ENCODE measurements at regions not wholly inside any gene's neighbourhood (a gene's known extent, or its start where the extent isn't known, plus 50 kb on each side); places are given as distances from the start of the nearest gene placed in this dataset.
"Not testable (repeated sequence)": the region's sequence is repeated elsewhere in the genome, so short reads cannot be mapped to it uniquely, and the experiment has no call there.

DNA sequence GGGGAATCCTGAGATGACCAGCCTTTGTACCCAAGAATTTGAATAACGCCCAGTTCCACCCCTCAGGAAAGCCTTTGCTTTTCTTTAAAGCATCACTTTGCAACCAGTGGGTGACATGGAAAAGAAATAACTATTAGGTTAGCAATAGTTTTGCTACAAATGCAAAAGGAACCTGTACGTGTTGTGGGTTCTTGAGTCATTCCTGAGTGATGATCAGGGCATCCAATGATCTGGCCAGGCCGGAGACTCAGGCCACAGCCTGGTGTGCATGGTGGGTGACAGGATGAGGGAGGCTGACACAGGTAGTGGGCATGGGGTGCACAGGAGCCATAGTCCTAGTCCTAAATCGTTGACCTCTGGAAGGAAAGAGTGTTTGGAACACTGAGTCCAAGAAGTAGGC is 321.4 kb upstream of the IL12A start:
- no peak overlapping the region for H3K4me3 ChIP-seq (ENCODE audit: low read length)
- TF ChIP-seq ZNF274 (IDR thresholded peaks at IDR 0.05; ENCODE audit: low read depth, low read length) = no peak

- no peak overlapping the region for H3K4me3 ChIP-seq (ENCODE audit: low read length)
- no peak for TF ChIP-seq ZNF274 (IDR thresholded peaks at IDR 0.05; ENCODE audit: low read depth, low read length)
Observed at GRCh38 chr3:159668461-159668860, 320.2 kb upstream of the IL12A start.

DNA sequence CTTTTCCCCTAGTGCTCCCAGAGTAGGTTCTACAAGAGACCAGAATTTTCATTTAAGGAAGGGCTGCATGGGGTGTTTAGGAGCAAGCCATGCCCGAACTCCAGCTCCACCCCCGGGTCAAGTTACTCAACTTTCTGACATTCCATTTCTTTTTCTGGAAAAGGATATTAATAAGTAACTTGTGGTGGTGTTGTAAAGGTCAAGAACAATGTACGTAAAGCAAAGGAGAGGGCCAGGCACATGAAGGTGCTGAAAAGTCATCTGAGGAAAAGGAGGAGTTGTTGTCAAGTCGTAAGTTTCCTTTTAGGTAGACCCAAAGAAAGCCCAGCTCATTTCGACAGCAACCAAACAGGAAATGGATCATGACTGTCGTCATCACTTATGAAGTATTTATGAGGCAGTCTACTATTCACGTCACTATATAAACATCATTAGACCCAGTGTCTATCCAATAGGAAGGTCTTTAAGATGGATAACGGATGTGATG is 319.6 kb upstream of the IL12A start:
- no peak overlapping the region for H3K4me3 ChIP-seq (ENCODE audit: low read length)
- TF ChIP-seq ZNF274 (IDR thresholded peaks at IDR 0.05; ENCODE audit: low read depth, low read length) = no peak

- H3K4me3 ChIP-seq (ENCODE audit: low read length) = no peak overlapping the region
- no peak for TF ChIP-seq ZNF274 (IDR thresholded peaks at IDR 0.05; ENCODE audit: low read depth, low read length)
Observed at GRCh38 chr3:159669766-159670165, 318.9 kb upstream of the IL12A start.

DNA sequence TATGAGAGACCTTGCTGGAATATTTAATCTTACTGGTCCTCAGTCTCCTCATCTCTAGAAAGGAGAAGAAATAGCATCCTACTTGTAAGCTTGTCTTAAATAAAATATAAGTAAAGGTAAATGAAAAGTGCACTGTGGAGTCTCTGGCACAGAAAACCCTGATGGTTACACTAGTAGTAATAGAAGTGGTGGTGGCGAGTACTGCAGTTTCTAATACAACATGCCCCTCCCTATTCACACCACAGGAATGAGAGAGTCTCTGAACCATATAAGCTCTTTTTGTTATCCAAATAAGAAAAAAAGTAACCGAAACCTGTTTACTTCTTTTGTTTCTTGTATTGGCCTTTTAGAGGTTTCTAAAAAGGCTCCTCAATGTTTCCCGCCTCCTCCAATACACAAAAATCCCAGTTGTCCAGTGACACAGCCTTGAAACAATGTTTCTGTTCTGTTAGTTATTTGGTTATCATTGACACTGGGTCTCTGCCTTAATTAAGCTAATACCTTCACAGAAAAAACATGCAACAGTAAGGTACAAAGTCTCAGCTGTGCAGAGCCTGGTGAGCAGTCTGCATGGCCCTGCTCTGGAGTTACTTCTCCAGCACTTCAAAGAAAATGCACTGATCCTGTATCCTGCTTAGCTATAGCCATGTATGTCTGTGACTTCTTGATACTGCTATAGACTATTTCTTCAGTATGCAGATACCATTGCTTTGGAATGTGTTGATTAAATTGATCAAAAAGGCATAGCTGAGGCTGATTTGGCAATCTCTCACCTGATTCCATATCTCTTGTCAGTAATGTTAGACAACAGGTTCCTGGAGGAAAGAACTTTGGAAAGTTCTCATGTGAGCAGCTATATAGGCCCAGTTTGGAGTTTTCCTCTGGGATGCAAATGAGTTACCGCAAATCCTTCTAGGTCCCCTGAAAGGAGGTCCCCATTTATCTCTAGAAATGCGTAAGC is 315.6 kb upstream of the IL12A start:
- TF ChIP-seq ZNF274 (IDR thresholded peaks at IDR 0.05; ENCODE audit: low read depth, low read length) = no peak

GRCh38 chr3:159674583-159674982 is 314.1 kb upstream of the IL12A start:
- TF ChIP-seq ZNF274 (IDR thresholded peaks at IDR 0.05; ENCODE audit: low read depth, low read length) = no peak
- H3K4me3 ChIP-seq (ENCODE audit: low read length) = no peak overlapping the region

More for the DNA sequence above, 315.6 kb upstream of the IL12A start:
- no peak overlapping the region for H3K4me3 ChIP-seq (ENCODE audit: low read length)

DNA sequence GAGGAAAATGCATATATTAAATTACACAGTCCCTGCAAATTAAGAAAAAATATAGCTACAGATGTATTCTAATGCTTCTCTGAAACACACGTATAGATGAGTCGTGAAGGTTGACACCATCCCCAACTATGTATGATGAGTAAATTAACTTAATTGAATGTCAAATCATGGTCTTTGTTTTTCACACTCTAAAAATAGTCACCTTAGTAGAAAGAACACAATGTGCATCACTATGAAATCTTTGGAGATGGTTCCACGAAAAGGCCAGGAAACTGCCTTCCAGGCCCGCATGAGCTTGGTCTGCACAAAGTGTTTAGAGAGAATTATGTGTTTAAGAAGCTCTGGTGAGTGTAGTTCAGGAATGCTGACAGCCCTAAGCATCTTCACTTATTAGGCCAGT is 313.4 kb upstream of the IL12A start:
- H3K4me3 ChIP-seq (ENCODE audit: low read length) = no peak overlapping the region
- TF ChIP-seq ZNF274 (IDR thresholded peaks at IDR 0.05; ENCODE audit: low read depth, low read length) = no peak

- no peak overlapping the region for H3K4me3 ChIP-seq (ENCODE audit: low read length)
- no peak for TF ChIP-seq ZNF274 (IDR thresholded peaks at IDR 0.05; ENCODE audit: low read depth, low read length)
Observed at GRCh38 chr3:159679900-159680299, 308.7 kb upstream of the IL12A start.

GRCh38 chr3:159681717-159682116 is 306.9 kb upstream of the IL12A start:
- not testable (repeated sequence) for H3K4me3 ChIP-seq (ENCODE audit: low read length)

DNA sequence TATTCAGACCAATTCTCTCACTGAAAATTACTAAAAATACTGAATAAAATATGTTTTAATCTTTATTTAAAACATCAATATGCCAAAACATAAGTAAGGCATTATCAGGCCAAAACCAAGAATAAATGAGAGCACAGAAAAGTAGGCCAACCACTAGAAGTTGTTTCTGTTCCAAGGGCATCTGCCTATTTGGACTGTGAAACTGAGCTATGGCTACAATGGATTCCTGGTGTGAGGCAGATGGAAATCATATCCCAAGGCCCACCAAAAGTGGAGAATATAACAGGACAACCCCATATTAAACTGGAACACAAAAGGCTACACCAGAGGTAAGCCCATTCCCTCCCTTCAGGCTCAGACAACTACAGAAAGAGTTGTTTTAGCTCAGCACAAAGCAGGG is 302.8 kb upstream of the IL12A start:
- H3K4me3 ChIP-seq (ENCODE audit: low read length) = no peak overlapping the region
- no peak for TF ChIP-seq ZNF274 (IDR thresholded peaks at IDR 0.05; ENCODE audit: low read depth, low read length)

GRCh38 chr3:159693226-159693625 is 295.4 kb upstream of the IL12A start:
- no peak for TF ChIP-seq ZNF274 (IDR thresholded peaks at IDR 0.05; ENCODE audit: low read depth, low read length)
- H3K4me3 ChIP-seq (ENCODE audit: low read length) = no peak overlapping the region

GRCh38 chr3:159711560-159712333 is 276.9 kb upstream of the IL12A start:
- TF ChIP-seq ZNF274 (IDR thresholded peaks at IDR 0.05; ENCODE audit: low read depth, low read length) = no peak
- no peak overlapping the region for H3K4me3 ChIP-seq (ENCODE audit: low read length)

DNA sequence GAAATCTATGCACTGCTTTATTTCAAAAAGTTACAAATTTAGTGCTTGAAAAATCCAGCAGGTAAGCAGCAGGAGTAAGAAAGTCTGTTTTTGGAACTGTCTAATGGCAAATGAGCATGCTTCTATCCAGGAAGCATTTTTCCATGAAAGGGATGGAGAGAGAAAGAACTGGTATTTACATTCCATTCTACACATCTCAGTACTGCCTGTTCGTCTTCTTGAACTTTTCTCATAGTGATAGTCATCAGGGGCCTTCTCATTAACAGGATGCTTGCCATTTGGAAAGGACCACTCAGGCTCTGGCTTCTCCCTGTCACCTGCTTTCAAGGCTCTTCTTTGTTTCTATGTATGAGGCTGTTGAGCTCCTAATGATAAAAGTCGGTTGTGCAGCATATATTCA is 267.3 kb upstream of the IL12A start:
- no peak for TF ChIP-seq ZNF274 (IDR thresholded peaks at IDR 0.05; ENCODE audit: low read depth, low read length)

DNA sequence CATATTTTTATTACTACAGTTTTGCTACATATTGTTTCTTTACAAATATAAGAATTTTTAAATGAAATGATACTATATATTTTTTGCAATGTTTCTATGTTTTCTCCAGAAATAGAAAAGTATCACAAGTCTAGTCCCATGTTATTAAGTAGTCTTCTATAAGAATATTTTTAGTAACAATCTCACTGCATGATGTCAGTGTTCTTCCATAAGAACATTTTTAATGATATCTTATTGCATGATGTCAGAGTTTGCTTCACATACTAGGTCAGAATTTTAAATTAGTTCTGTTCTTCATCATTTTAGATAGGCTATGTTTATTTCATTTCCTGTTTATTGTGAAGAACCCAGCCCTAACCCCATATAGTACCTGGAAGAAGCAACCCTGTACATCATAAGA is 265.3 kb upstream of the IL12A start:
- no peak for TF ChIP-seq ZNF274 (IDR thresholded peaks at IDR 0.05; ENCODE audit: low read depth, low read length)
- H3K4me3 ChIP-seq (ENCODE audit: low read length) = no peak overlapping the region

More for the DNA sequence above, 267.3 kb upstream of the IL12A start:
- no peak overlapping the region for H3K4me3 ChIP-seq (ENCODE audit: low read length)

DNA sequence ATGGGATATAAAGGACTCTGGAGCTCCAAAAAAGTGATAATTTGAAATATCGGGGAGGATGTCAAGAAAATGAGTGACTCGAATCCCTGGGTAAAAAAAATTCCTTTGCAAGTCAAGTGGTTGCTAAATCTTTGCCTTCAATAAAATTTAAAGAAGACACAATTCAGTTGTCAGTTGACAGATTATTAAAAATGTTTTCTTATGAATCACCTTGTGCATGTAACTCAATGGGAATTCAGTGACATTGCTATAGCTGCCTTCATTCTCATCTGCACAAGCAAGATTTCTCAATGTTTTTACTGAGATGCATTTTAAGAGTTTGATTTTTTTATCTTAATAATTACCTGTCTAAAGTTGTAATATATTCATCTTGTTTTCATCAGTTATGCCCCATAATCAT is 264.0 kb upstream of the IL12A start:
- TF ChIP-seq ZNF274 (IDR thresholded peaks at IDR 0.05; ENCODE audit: low read depth, low read length) = no peak
- H3K4me3 ChIP-seq (ENCODE audit: low read length) = no peak overlapping the region
